OCI-LY3 (cell line): ENCODE measurements at regions not wholly inside any gene's neighbourhood (a gene's known extent, or its start where the extent isn't known, plus 50 kb on each side); places are given as distances from the start of the nearest gene placed in this dataset.
"Not testable (repeated sequence)": the region's sequence is repeated elsewhere in the genome, so short reads cannot be mapped to it uniquely, and the experiment has no call there.

Experiments
- CTCF ChIP-seq: fragments of 200-600, 300-600 bp; sonication (generic); IDR thresholded peaks from 2 replicates; pipeline ENCODE4 v1.5.1; 2014; ENCODE audit warnings: antibody characterized with exemption, low read length, low read depth
- EZH2phosphoT487 ChIP-seq: fragments of 200-600 bp; shearing (Covaris generic); IDR thresholded peaks from 2 replicates; pipeline ENCODE4 v1.6.1; 2018; ENCODE audit warnings: antibody characterized with exemption, mixed run types, low read depth

- TF ChIP-seq CTCF, EZH2phosphoT487: not testable (repeated sequence)
These were observed 360.6 kb downstream of the ZBBX start for GRCh38 chr3:167019503-167019902.
